Prostate gland (tissue), 2 donors: ENCODE measurements at regions not wholly inside any gene's neighbourhood (a gene's known extent, or its start where the extent isn't known, plus 50 kb on each side); places are given as distances from the start of the nearest gene placed in this dataset.

Experiments used
- DNase-seq: peaks from one replicate; pipeline ENCODE4 v3.0.0-alpha.2; 2019; ENCODE audit warnings: low spot score
- H3K27ac ChIP-seq, 2 donors: fragments of 200-600 bp; sonication (generic); 2 replicates each; pipeline ENCODE4 v1.5.1; 2017 to 2019
- H3K27me3 ChIP-seq: fragments of 200-600 bp; sonication (generic); replicated peaks from 2 replicates; pipeline ENCODE4 v1.5.1; 2019; ENCODE audit not compliant: insufficient read depth
- H3K36me3 ChIP-seq, 2 donors: fragments of 200-600 bp; sonication (generic); 1 replicate in 1 of 2; 2 replicates in 1 of 2; pipeline versions ENCODE4 v1.5.1 to v1.8.1; 2017 to 2019
- H3K4me1 ChIP-seq: fragments of 200-600 bp; sonication (generic); replicated peaks from 2 replicates; pipeline ENCODE4 v1.5.1; 2019
- H3K4me3 ChIP-seq, 2 donors: fragments of 200-600 bp; sonication (generic); 2 replicates each; pipeline ENCODE4 v1.5.1; 2017 to 2019
- H3K9me3 ChIP-seq: fragments of 200-600 bp; sonication (generic); 2 replicates; pipeline ENCODE4 v1.5.1; 2017
- POLR2A ChIP-seq: fragments of 450-650 bp; IDR thresholded peaks from one replicate; pipeline ENCODE4 v1.6.1; 2016; ENCODE audit warnings: antibody characterized with exemption, mild to moderate bottlenecking
- POLR2AphosphoS5 ChIP-seq: sonication (generic); formaldehyde crosslinking; IDR thresholded peaks from one replicate; pipeline ENCODE4 v1.6.1; 2017; ENCODE audit warnings: antibody characterized with exemption
- WGBS: methylation state at CpG from one replicate; pipeline ENCODE4 v1.1.5; 2018; 5-methylcytosine and 5-hydroxymethylcytosine counted together
- intact Hi-C: fragments of 100-400 bp; cut with DNase I; formaldehyde crosslinking; loops from one replicate; pipeline ENCODE4 v1.14.2; 2022
- TF ChIP-seq, protein P1 (sequence below), 4 experiments: fragments of 200-600 bp in 2 of 4; fragments of 450-650 bp in 2 of 4; sonication (generic) in 2 of 4; IDR thresholded peaks; 1 replicate in 3 of 4; 2 replicates in 1 of 4; pipeline ENCODE4 v1.5.1; 2016 to 2019; ENCODE audit warnings: antibody characterized with exemption in 4 of 4, mild to moderate bottlenecking in 2 of 4, moderate library complexity in 2 of 4

DNA sequence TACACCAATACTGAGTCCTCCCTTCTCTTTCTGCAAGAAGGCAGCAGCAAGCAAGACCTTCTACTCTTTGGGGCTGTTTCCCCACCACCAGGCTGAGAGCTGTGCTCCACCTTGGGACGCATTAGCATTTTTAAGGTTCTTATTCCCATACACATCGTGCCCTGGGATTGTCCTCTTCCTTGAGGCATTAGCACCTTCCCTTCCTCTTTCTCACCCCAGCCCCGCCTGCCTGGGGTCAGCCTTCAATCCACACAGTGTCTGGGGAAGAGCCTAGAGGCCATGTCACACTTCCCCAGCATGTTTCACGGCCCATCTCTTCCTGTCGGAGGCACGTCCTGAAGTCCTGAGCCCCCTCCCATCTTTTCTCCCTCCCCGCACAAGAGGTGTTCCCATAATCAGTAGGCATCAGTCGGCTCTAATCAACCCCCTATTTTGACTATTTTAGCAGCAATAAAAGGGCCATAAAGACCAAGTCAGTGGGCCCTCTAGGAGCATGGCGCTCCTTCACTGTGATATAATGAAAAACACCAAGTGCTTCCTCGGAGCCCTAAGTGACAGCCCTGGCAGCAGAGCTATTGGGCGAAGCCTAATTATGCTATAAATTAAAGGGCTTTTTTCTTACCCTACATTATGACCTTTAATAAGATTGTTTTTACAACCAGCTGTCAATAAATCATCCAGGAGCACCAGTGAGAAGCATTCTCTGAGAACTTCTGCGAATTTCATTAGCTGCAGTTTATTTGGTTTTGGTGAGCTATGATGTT lies 55.0 kb upstream of the PKDCC start:
- intact Hi-C loops: no loop called here
- TF ChIP-seq, protein P1, sequence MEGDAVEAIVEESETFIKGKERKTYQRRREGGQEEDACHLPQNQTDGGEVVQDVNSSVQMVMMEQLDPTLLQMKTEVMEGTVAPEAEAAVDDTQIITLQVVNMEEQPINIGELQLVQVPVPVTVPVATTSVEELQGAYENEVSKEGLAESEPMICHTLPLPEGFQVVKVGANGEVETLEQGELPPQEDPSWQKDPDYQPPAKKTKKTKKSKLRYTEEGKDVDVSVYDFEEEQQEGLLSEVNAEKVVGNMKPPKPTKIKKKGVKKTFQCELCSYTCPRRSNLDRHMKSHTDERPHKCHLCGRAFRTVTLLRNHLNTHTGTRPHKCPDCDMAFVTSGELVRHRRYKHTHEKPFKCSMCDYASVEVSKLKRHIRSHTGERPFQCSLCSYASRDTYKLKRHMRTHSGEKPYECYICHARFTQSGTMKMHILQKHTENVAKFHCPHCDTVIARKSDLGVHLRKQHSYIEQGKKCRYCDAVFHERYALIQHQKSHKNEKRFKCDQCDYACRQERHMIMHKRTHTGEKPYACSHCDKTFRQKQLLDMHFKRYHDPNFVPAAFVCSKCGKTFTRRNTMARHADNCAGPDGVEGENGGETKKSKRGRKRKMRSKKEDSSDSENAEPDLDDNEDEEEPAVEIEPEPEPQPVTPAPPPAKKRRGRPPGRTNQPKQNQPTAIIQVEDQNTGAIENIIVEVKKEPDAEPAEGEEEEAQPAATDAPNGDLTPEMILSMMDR (IDR thresholded peaks at IDR 0.05): no peak
- no peak for TF ChIP-seq POLR2A
- no peak for TF ChIP-seq POLR2AphosphoS5
- Histone ChIP-seq H3K36me3 (no peaks in the 10 kb centered on the region), H3K27me3 (no peaks in the 10 kb centered on the region), H3K9me3 (no peaks in the 10 kb centered on the region), H3K27ac (no peak overlapping the region), H3K4me1 (no peaks in the 10 kb centered on the region), H3K4me3 (no peak overlapping the region)
- WGBS: 85% methylated on average over 12 of the region's 12 CpGs
- DNase-seq: no peak

- no peak overlapping the region for H3K27ac ChIP-seq
- WGBS: 93% methylated on average over 5 of the region's 5 CpGs
- H3K4me3 ChIP-seq: no peak overlapping the region
- no peaks in the 10 kb centered on the region for H3K4me1 ChIP-seq
- no peak for DNase-seq
- intact Hi-C loops: no loop called here
- no peaks in the 10 kb centered on the region for H3K9me3 ChIP-seq
- TF ChIP-seq, protein P1 (IDR thresholded peaks at IDR 0.05): no peak
- TF ChIP-seq POLR2A (no peak), POLR2AphosphoS5 (no peak)
- H3K27me3 ChIP-seq: no peaks in the 10 kb centered on the region
- H3K36me3 ChIP-seq: no peaks in the 10 kb centered on the region
Observed at GRCh38 chr2:41993435-41993925, 54.3 kb upstream of the PKDCC start.

DNA sequence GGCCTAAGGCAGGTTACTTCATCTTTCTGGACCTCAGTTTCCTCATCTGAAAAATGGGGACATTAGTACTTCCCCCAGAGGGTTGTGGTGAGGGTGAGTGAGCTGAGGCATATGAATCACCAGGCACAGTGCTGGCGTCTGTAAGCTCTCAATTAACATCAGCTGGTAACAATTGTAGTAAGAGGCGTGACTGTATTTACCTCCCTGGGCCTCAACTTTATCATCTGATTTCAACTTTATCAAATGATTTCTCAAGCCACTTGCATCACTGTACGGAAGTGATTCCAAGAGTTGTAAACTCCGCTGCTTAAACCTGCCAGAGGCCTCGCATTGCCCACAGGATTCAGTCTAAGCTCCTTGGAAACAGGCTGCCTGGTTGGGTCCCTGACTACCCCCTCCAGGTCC lies 53.6 kb upstream of the PKDCC start:
- TF ChIP-seq, protein P1 (IDR thresholded peaks at IDR 0.05): no peak
- TF ChIP-seq POLR2AphosphoS5: no peak
- no peak for TF ChIP-seq POLR2A
- 95% methylated on average over 5 of the region's 5 CpGs for WGBS

DNA sequence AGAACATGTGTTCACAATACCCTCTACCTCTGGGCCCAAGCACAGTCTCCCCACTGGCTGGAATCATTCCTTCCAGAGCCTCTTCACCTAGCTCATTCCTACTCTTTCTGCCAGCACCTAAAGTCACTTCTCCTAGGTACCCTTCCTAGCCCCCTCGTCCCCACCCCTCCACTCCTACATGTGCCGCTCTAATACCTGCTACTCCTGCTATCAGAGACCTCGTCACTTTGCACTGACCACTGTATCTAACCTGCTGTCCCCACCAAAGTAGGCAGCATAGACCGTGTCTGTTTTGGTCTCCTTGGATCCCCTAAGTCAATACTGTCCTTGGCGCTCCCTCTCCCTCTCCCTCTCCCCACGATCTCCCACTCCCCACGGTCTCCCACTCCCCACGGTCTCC lies 53.2 kb upstream of the PKDCC start:
- intact Hi-C loops: no loop called here
- no peaks in the 10 kb centered on the region for H3K27me3 ChIP-seq
- H3K36me3 ChIP-seq: no peaks in the 10 kb centered on the region
- no peak for DNase-seq
- H3K4me3 ChIP-seq: no peak overlapping the region
- H3K27ac ChIP-seq: no peak overlapping the region
- no peaks in the 10 kb centered on the region for H3K4me1 ChIP-seq
- H3K9me3 ChIP-seq: no peaks in the 10 kb centered on the region
- WGBS: 90% methylated on average over 8 of the region's 8 CpGs
- TF ChIP-seq, protein P1 (IDR thresholded peaks at IDR 0.05): no peak
- TF ChIP-seq POLR2A: no peak
- no peak for TF ChIP-seq POLR2AphosphoS5

More for the DNA sequence above, 53.6 kb upstream of the PKDCC start:
- H3K36me3 ChIP-seq: no peaks in the 10 kb centered on the region
- intact Hi-C loops: no loop called here
- H3K27me3 ChIP-seq: no peaks in the 10 kb centered on the region
- no peak overlapping the region for H3K27ac ChIP-seq
- no peaks in the 10 kb centered on the region for H3K4me1 ChIP-seq
- H3K4me3 ChIP-seq: no peak overlapping the region
- no peaks in the 10 kb centered on the region for H3K9me3 ChIP-seq
- no peak for DNase-seq

DNA sequence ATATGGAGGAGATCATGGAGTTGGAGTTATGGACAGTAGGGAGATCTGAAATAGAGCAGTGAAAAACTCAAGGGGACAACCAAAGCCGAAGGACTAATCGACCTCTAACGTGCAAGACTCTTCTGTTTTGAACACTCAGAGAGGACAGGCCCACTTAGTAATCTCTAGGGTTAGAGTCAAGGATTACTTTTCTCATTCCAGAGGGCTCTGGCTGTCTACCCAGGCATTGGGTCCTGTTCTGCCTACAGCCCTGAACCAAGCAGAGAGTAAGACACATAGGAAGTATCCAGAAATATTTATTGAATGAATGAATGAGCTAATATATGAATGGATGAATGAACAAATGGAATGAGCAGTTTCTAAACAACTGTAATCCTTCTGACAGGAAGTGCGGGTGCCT lies 50.3 kb upstream of the PKDCC start:
- no peak overlapping the region for H3K27ac ChIP-seq
- H3K27me3 ChIP-seq: no peaks in the 10 kb centered on the region
- intact Hi-C loops: no loop called here
- no peak overlapping the region for H3K4me3 ChIP-seq
- no peak for TF ChIP-seq POLR2AphosphoS5
- no peak for TF ChIP-seq POLR2A
- TF ChIP-seq, protein P1 (IDR thresholded peaks at IDR 0.05): no peak
- WGBS: 94% methylated on average over 4 of the region's 4 CpGs
- H3K9me3 ChIP-seq: no peaks in the 10 kb centered on the region
- DNase-seq: no peak
- no peaks in the 10 kb centered on the region for H3K4me1 ChIP-seq
- H3K36me3 ChIP-seq: no peaks in the 10 kb centered on the region
